Fibroblast of villous mesenchyme (primary cell): ENCODE measurements at regions not wholly inside any gene's neighbourhood (a gene's known extent, or its start where the extent isn't known, plus 50 kb on each side); places are given as distances from the start of the nearest gene placed in this dataset.
"Not testable (repeated sequence)": the region's sequence is repeated elsewhere in the genome, so short reads cannot be mapped to it uniquely, and the experiment has no call there.

Source experiments
- DNase-seq: peaks from one replicate; pipeline ENCODE4 v3.0.0-alpha.2; 2010; ENCODE audit warnings: low read depth
- H3K4me3 ChIP-seq: 2 replicates; pipeline ENCODE4 v1.5.1; 2011; ENCODE audit warnings: low read depth, mild to moderate bottlenecking, low read length
- TF ChIP-seq, protein P1 (sequence below): IDR thresholded peaks from 2 replicates; pipeline ENCODE4 v1.5.1; 2012; ENCODE audit warnings: low read depth, mild to moderate bottlenecking, low read length; ENCODE audit not compliant: insufficient read depth

DNA sequence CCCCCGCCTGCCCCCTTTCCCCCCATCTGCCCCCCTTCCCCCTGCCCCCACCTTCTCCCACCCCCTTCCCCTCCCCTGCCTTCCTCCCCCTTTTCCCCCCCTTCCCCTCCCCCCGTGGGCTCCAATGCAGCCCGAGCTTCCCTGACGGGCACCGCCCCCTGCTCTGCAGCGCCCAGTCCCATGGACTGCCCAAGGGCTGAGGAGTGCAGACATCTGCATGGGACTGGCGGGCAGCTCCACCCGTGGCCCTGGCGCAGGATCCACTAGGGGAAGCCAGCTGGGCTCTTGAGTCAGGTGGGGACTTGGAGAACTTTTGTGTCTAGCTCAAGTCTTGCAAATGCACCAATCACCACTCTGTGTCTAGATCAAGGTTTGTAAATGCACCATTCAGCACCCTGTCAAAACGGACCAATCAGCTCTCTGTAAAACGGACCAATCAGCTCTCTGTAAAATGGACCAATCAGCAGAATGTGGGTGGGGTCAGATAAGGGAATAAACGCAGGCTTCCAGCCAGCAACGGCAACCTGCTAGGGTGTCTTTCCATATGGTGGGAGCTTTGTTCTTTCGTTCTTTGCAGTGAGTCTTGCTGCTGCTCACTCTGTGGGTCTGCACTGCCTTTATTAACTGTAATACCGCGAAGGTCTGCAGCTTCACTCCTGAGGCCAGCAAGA is 300.5 kb upstream of the PABPC4L start:
- no peak overlapping the region for H3K4me3 ChIP-seq
- TF ChIP-seq, protein P1, sequence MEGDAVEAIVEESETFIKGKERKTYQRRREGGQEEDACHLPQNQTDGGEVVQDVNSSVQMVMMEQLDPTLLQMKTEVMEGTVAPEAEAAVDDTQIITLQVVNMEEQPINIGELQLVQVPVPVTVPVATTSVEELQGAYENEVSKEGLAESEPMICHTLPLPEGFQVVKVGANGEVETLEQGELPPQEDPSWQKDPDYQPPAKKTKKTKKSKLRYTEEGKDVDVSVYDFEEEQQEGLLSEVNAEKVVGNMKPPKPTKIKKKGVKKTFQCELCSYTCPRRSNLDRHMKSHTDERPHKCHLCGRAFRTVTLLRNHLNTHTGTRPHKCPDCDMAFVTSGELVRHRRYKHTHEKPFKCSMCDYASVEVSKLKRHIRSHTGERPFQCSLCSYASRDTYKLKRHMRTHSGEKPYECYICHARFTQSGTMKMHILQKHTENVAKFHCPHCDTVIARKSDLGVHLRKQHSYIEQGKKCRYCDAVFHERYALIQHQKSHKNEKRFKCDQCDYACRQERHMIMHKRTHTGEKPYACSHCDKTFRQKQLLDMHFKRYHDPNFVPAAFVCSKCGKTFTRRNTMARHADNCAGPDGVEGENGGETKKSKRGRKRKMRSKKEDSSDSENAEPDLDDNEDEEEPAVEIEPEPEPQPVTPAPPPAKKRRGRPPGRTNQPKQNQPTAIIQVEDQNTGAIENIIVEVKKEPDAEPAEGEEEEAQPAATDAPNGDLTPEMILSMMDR, result no peak
- no peak for DNase-seq

- DNase-seq, H3K4me3 ChIP-seq: not testable (repeated sequence)
These were observed 299.9 kb upstream of the PABPC4L start for GRCh38 chr4:134501488-134501887.

GRCh38 chr4:134499074-134499473 is 297.5 kb upstream of the PABPC4L start:
- TF ChIP-seq, protein P1, result no peak
- H3K4me3 ChIP-seq, result no peak overlapping the region
- peak; percentile 24 for DNase-seq

- no peak overlapping the region for H3K4me3 ChIP-seq
- TF ChIP-seq, protein P1, result no peak
- DNase-seq, result no peak
These were observed 289.3 kb upstream of the PABPC4L start for GRCh38 chr4:134490863-134491262.

- not testable (repeated sequence) for H3K4me3 ChIP-seq, DNase-seq
These were observed 281.9 kb upstream of the PABPC4L start for GRCh38 chr4:134483514-134483913.

DNA sequence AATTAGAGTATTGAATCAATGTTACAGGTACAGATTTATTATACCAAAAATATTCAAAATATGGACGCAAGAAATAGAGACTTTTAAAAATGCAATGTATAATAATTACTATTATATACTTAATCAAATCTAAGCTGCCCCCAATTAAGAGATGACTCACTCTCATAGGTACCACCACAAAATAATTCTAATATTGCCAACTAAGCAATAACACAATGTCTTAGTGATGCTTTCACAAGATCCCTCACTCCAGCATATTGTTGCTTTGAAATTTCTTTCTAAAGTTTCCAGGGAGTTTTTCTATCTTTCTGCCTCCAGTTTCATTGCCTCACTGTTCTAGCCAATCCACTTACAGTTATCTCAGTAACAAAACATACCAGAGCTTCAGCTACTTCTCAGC is 270.0 kb upstream of the PABPC4L start:
- no peak for DNase-seq
- TF ChIP-seq, protein P1, result no peak
- H3K4me3 ChIP-seq, result no peak overlapping the region

DNA sequence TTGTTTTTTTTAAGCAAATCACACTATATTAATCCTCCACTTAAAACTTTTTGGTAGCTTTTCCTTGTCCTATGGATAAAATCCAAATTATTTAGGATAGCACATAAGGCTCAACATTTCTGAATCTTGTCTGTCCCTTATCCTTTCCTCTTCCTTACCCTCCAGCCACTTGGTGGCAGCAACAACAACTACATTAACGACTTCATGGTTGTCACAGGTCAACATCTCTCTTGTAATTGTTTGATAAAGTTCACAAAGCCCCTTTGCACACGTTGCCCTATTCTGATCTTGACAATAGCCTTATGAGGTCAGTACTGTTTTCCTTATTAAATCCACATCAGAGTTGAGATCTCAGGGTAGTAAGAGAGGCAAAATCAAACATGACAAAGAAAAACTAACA is 269.0 kb upstream of the PABPC4L start:
- DNase-seq, result peak; percentile 5
- H3K4me3 ChIP-seq, result no peak overlapping the region
- TF ChIP-seq, protein P1, result peak; percentile 32

DNA sequence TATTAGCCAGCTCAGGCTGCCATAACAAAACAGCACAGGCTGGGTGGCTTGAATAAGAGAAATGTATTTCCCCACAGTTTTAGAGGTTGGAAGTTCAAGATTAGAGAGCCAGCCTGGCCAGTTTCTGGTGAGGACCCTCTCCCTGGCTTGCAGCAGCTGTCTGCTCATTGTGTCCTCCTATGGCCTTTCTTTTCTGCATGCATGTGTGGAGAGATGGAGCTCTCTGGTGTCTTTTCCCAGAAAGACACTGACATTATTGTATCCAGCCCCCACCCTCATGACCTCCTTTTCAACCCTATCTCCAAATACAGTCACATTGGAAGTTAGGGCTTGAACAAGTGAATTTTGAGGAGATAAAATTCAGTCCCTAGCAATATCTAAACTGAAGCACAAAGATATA is 263.8 kb upstream of the PABPC4L start:
- no peak overlapping the region for H3K4me3 ChIP-seq
- TF ChIP-seq, protein P1, result no peak
- no peak for DNase-seq
